Prostate gland (tissue), 2 donors: ENCODE measurements at regions not wholly inside any gene's neighbourhood (a gene's known extent, or its start where the extent isn't known, plus 50 kb on each side); places are given as distances from the start of the nearest gene placed in this dataset.

Experiments used
- CTCF ChIP-seq, 4 experiments: fragments of 200-600 bp in 2 of 4; fragments of 450-650 bp in 2 of 4; sonication (generic) in 2 of 4; IDR thresholded peaks; 1 replicate in 3 of 4; 2 replicates in 1 of 4; pipeline ENCODE4 v1.5.1; 2016 to 2019; ENCODE audit warnings: antibody characterized with exemption in 4 of 4, mild to moderate bottlenecking in 2 of 4, moderate library complexity in 2 of 4
- POLR2A ChIP-seq: fragments of 450-650 bp; IDR thresholded peaks from one replicate; pipeline ENCODE4 v1.6.1; 2016; ENCODE audit warnings: antibody characterized with exemption, mild to moderate bottlenecking

- TF ChIP-seq CTCF (IDR thresholded peaks at IDR 0.05): no peak
- no peak for TF ChIP-seq POLR2A
These were observed 123.3 kb upstream of the PFKP start for GRCh38 chr10:2943932-2944614.
